Astrocyte of the cerebellum (primary cell): ENCODE measurements at regions not wholly inside any gene's neighbourhood (a gene's known extent, or its start where the extent isn't known, plus 50 kb on each side); places are given as distances from the start of the nearest gene placed in this dataset.

Source experiments
- DNase-seq: peaks from one replicate; pipeline ENCODE4 v3.0.0-alpha.2; 2011; ENCODE audit warnings: low read depth
- H3K4me3 ChIP-seq: 2 replicates; pipeline ENCODE4 v1.5.1; 2011; ENCODE audit warnings: mild to moderate bottlenecking, low read depth, low read length, moderate library complexity
- in situ Hi-C: cut with HindIII; loops from 2 replicates; pipeline ENCODE4 v1.10.0; 2017; ENCODE audit warnings: low sequenced_read_pairs
- TF ChIP-seq, protein P1 (sequence below): IDR thresholded peaks from 2 replicates; pipeline ENCODE4 v1.5.1; 2012; ENCODE audit warnings: low read length, low read depth, moderate library complexity, mild to moderate bottlenecking; ENCODE audit errors: missing control alignments

- H3K4me3 ChIP-seq, result no peak overlapping the region
- DNase-seq, result no peak
- TF ChIP-seq, protein P1, sequence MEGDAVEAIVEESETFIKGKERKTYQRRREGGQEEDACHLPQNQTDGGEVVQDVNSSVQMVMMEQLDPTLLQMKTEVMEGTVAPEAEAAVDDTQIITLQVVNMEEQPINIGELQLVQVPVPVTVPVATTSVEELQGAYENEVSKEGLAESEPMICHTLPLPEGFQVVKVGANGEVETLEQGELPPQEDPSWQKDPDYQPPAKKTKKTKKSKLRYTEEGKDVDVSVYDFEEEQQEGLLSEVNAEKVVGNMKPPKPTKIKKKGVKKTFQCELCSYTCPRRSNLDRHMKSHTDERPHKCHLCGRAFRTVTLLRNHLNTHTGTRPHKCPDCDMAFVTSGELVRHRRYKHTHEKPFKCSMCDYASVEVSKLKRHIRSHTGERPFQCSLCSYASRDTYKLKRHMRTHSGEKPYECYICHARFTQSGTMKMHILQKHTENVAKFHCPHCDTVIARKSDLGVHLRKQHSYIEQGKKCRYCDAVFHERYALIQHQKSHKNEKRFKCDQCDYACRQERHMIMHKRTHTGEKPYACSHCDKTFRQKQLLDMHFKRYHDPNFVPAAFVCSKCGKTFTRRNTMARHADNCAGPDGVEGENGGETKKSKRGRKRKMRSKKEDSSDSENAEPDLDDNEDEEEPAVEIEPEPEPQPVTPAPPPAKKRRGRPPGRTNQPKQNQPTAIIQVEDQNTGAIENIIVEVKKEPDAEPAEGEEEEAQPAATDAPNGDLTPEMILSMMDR, result no peak
- in situ Hi-C loops, result no loop called here
Observed at GRCh38 chr7:12766416-12766815, 79.0 kb downstream of the ARL4A start.

- H3K4me3 ChIP-seq, result no peak overlapping the region
- in situ Hi-C loops, result no loop called here
- no peak for DNase-seq
- TF ChIP-seq, protein P1, result no peak
Observed at GRCh38 chr7:12768948-12769347, 81.5 kb downstream of the ARL4A start.

GRCh38 chr7:12769444-12769843 lies 82.0 kb downstream of the ARL4A start:
- in situ Hi-C loops, result no loop called here
- TF ChIP-seq, protein P1, result no peak
- DNase-seq, result no peak
- no peak overlapping the region for H3K4me3 ChIP-seq

DNA sequence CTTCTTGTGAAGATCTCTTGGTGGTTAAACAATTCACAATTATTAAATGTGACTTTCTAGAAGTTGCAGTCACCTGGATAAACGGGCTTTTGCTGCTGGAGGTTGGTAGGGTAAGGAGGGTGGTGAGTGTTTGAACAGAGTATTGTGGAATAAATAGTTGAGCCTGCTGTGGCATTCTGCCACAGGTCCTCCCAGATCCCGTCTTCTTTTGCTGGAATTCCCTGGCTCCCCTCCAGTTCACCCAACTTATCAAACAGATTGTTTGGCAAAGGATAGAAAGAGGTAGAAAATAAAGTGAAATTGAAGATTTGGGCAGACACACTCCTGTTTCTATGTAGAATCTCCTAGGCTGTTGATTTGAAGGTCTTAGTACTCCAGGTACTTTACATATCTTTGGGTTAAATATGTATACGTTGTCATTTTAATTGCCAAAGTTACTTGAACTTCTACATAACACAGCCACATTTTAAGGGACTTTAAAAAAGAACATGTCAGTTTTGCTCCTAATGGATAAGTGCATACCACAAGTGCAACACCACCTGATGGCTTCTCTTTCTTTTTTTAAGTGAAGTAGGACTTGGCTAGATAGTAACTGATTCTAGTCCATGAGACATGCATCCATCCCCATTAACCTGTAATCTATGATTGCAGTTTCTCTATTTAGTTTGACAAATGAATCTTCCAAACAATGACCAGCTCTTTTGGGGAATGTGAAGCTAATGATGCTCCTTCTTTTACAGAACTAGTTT lies 83.0 kb downstream of the ARL4A start:
- no peak overlapping the region for H3K4me3 ChIP-seq
- DNase-seq, result no peak

DNA sequence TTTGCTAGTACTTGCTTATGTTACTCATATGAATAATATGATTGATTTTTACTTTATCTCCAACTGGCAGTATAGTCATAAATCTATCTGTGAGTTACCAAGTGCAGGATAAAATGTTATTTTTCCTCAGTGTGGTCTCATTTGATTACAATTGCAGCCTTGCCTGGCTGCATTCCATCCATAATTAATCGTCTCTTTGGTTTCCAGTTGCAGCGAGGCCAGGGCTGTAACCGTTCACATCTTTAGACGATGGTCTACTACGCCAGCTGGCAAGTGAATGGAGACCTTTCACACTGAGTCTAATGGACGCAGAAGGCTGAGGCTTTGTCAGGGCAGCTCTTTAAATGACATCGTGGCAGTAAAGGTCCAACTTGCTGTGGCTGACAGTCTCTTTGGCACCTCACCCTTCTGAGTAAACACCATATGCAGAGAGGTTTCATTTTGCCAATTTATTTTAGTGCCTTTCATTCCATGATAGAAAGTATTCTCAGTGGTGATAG lies 84.0 kb downstream of the ARL4A start:
- in situ Hi-C loops, result no loop called here
- peak; percentile 81 for DNase-seq
- TF ChIP-seq, protein P1, result no peak
- H3K4me3 ChIP-seq, result peak overlapping the region; percentile 3

More for the DNA sequence above, 83.0 kb downstream of the ARL4A start:
- in situ Hi-C loops, result no loop called here
- TF ChIP-seq, protein P1, result no peak

GRCh38 chr7:12772768-12773167 lies 85.3 kb downstream of the ARL4A start:
- TF ChIP-seq, protein P1, result no peak
- DNase-seq, result no peak
- in situ Hi-C loops, result no loop called here
- H3K4me3 ChIP-seq, result no peak overlapping the region

GRCh38 chr7:12777257-12777656 lies 89.8 kb downstream of the ARL4A start:
- DNase-seq, result no peak
- TF ChIP-seq, protein P1, result no peak
- in situ Hi-C loops, result no loop called here
- no peak overlapping the region for H3K4me3 ChIP-seq
